LNCaP clone FGC (cell line): ENCODE measurements at regions not wholly inside any gene's neighbourhood (a gene's known extent, or its start where the extent isn't known, plus 50 kb on each side); places are given as distances from the start of the nearest gene placed in this dataset.
"Not testable (repeated sequence)": the region's sequence is repeated elsewhere in the genome, so short reads cannot be mapped to it uniquely, and the experiment has no call there.

Source experiments
- DNase-seq: peaks from one replicate; pipeline ENCODE4 v3.0.0-alpha.2; 2011; ENCODE audit warnings: low read depth
- H3K4me3 ChIP-seq: 2 replicates; pipeline ENCODE4 v1.5.1; 2011; ENCODE audit warnings: mild to moderate bottlenecking, low read depth, low read length, control low read depth
- CTCF ChIP-seq: IDR thresholded peaks from 2 replicates; pipeline ENCODE4 v1.5.1; 2012; ENCODE audit warnings: mild to moderate bottlenecking; ENCODE audit not compliant: control insufficient read depth, insufficient read depth; ENCODE audit errors: extremely low read depth

GRCh38 chr4:23412701-23413100 is 477.1 kb downstream of the PPARGC1A start:
- no peak overlapping the region for H3K4me3 ChIP-seq
- TF ChIP-seq CTCF: no peak
- no peak for DNase-seq

- not testable (repeated sequence) for DNase-seq, H3K4me3 ChIP-seq
Measured at GRCh38 chr4:23408913-23409312, 480.9 kb downstream of the PPARGC1A start.

- no peak for TF ChIP-seq CTCF
- DNase-seq: no peak
- no peak overlapping the region for H3K4me3 ChIP-seq
Measured at GRCh38 chr4:23401572-23401971, 488.3 kb downstream of the PPARGC1A start.

- no peak for DNase-seq
- no peak overlapping the region for H3K4me3 ChIP-seq
- TF ChIP-seq CTCF: no peak
Measured at GRCh38 chr4:23392860-23393458, 496.9 kb downstream of the PPARGC1A start.

GRCh38 chr4:23390246-23390645 is 499.6 kb downstream of the PPARGC1A start:
- no peak for DNase-seq
- TF ChIP-seq CTCF: no peak
- no peak overlapping the region for H3K4me3 ChIP-seq

GRCh38 chr4:23388699-23389395 is 501.0 kb downstream of the PPARGC1A start:
- TF ChIP-seq CTCF: no peak
- no peak overlapping the region for H3K4me3 ChIP-seq
- no peak for DNase-seq

GRCh38 chr4:23388255-23388654 is 501.6 kb downstream of the PPARGC1A start:
- no peak overlapping the region for H3K4me3 ChIP-seq
- no peak for DNase-seq
- no peak for TF ChIP-seq CTCF
